Fibroblast of lung (primary cell): ENCODE measurements at regions not wholly inside any gene's neighbourhood (a gene's known extent, or its start where the extent isn't known, plus 50 kb on each side); places are given as distances from the start of the nearest gene placed in this dataset.

Experiments
- DNase-seq, 2 donors: peaks; one replicate each; pipeline versions ENCODE4 v3.0.0 to v3.0.0-alpha.2; 2010; ENCODE audit warnings: low read depth in 2 of 2
- H2AFZ ChIP-seq: 2 replicates; pipeline ENCODE4 v1.5.1; 2012; ENCODE audit warnings: low read length, control low read depth, inconsistent platforms
- H3K27ac ChIP-seq: 2 replicates; pipeline ENCODE4 v1.5.1; 2011; ENCODE audit warnings: low read length, control low read depth; ENCODE audit not compliant: insufficient read depth
- H3K27me3 ChIP-seq: 2 replicates; pipeline ENCODE4 v1.5.1; 2011; ENCODE audit warnings: mild to moderate bottlenecking, low read length; ENCODE audit not compliant: control insufficient read depth, insufficient read depth
- H3K36me3 ChIP-seq: 2 replicates; pipeline ENCODE4 v1.5.1; 2011; ENCODE audit warnings: low read length; ENCODE audit not compliant: control insufficient read depth, insufficient read depth
- H3K4me1 ChIP-seq: 2 replicates; pipeline ENCODE4 v1.5.1; 2011; ENCODE audit warnings: low read length; ENCODE audit not compliant: control insufficient read depth, insufficient read depth; ENCODE audit errors: extremely low read depth
- H3K4me2 ChIP-seq: 2 replicates; pipeline ENCODE4 v1.5.1; 2011; ENCODE audit warnings: low read length, control low read depth; ENCODE audit not compliant: insufficient read depth; ENCODE audit errors: extremely low read depth
- H3K4me3 ChIP-seq, 4 experiments: fragments of 200-600 bp in 1 of 4; sonication (generic) in 1 of 4; replicated peaks in 1 of 4; 2 replicates each; pipeline ENCODE4 v1.5.1; 2011 to 2016; ENCODE audit warnings: low read length in 4 of 4, low read depth in 3 of 4, mild to moderate bottlenecking in 3 of 4, control low read depth in 2 of 4, inconsistent platforms in 1 of 4, mixed read lengths in 1 of 4; ENCODE audit not compliant: insufficient read depth in 1 of 4; ENCODE audit errors: control extremely low read depth in 1 of 4
- H3K79me2 ChIP-seq: 2 replicates; pipeline ENCODE4 v1.5.1; 2012; ENCODE audit warnings: mild to moderate bottlenecking, low read length, inconsistent platforms; ENCODE audit not compliant: control insufficient read depth, insufficient read depth
- H3K9ac ChIP-seq: 2 replicates; pipeline ENCODE4 v1.5.1; 2011; ENCODE audit warnings: mild to moderate bottlenecking, low read length, control low read depth; ENCODE audit not compliant: insufficient read depth
- H3K9me3 ChIP-seq: 2 replicates; pipeline ENCODE4 v1.5.1; 2012; ENCODE audit warnings: low read depth, low read length; ENCODE audit not compliant: control insufficient read depth, insufficient read depth
- H4K20me1 ChIP-seq: 2 replicates; pipeline ENCODE4 v1.5.1; 2011; ENCODE audit warnings: low read length; ENCODE audit not compliant: control insufficient read depth, insufficient read depth; ENCODE audit errors: extremely low read depth
- EZH2 ChIP-seq: IDR thresholded peaks from 2 replicates; pipeline ENCODE4 v1.5.1; 2012; ENCODE audit warnings: low read length, control low read depth, mild to moderate bottlenecking; ENCODE audit errors: missing control alignments
- TF ChIP-seq, protein P1 (sequence below), 2 donors: IDR thresholded peaks in 1 of 2; conservative IDR thresholded peaks in 1 of 2; 1 replicate in 1 of 2; 2 replicates in 1 of 2; pipeline ENCODE4 v1.5.1; 2011 to 2012; ENCODE audit warnings: low read length in 2 of 2, control low read depth in 1 of 2, inconsistent platforms in 1 of 2, low read depth in 1 of 2, mild to moderate bottlenecking in 1 of 2

DNA sequence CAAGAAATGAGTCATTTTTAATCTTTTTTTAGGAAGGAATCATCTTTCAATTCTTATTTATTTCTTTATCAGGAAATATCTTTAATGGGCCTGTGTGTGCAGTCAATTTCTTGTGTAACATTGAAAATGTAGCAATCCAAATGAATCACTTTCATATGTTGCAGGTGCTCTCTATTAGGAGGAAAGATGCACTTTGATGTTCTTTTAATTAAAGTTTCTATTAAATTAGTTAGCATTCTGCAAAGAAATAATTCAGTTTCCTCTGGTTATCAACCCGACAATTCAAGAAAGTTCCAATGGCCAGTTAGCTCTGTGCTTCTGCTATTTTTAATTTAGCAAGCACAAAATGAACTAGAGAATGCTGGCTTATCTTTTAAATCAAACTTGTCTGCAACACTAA, 212.0 kb downstream of the PCDH17 start:
- no peak overlapping the region for H3K27ac ChIP-seq
- no peak overlapping the region for H3K4me2 ChIP-seq
- H3K79me2 ChIP-seq = no peaks in the 10 kb centered on the region
- H3K4me3 ChIP-seq = no peak overlapping the region
- H2AFZ ChIP-seq = no peak overlapping the region
- DNase-seq = no peak
- no peaks in the 10 kb centered on the region for H3K27me3 ChIP-seq
- no peaks in the 10 kb centered on the region for H3K9me3 ChIP-seq
- H3K4me1 ChIP-seq = no peaks in the 10 kb centered on the region
- no peak overlapping the region for H3K9ac ChIP-seq
- no peaks in the 10 kb centered on the region for H3K36me3 ChIP-seq
- TF ChIP-seq, protein P1, sequence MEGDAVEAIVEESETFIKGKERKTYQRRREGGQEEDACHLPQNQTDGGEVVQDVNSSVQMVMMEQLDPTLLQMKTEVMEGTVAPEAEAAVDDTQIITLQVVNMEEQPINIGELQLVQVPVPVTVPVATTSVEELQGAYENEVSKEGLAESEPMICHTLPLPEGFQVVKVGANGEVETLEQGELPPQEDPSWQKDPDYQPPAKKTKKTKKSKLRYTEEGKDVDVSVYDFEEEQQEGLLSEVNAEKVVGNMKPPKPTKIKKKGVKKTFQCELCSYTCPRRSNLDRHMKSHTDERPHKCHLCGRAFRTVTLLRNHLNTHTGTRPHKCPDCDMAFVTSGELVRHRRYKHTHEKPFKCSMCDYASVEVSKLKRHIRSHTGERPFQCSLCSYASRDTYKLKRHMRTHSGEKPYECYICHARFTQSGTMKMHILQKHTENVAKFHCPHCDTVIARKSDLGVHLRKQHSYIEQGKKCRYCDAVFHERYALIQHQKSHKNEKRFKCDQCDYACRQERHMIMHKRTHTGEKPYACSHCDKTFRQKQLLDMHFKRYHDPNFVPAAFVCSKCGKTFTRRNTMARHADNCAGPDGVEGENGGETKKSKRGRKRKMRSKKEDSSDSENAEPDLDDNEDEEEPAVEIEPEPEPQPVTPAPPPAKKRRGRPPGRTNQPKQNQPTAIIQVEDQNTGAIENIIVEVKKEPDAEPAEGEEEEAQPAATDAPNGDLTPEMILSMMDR (conservative IDR thresholded peaks at IDR 0.05 in 1 of 2, IDR thresholded peaks at IDR 0.05 in 1 of 2; ENCODE audit: low read depth in 1 of 2, low read length in 2 of 2) = no peak
- no peak for TF ChIP-seq EZH2
- H4K20me1 ChIP-seq = no peaks in the 10 kb centered on the region

DNA sequence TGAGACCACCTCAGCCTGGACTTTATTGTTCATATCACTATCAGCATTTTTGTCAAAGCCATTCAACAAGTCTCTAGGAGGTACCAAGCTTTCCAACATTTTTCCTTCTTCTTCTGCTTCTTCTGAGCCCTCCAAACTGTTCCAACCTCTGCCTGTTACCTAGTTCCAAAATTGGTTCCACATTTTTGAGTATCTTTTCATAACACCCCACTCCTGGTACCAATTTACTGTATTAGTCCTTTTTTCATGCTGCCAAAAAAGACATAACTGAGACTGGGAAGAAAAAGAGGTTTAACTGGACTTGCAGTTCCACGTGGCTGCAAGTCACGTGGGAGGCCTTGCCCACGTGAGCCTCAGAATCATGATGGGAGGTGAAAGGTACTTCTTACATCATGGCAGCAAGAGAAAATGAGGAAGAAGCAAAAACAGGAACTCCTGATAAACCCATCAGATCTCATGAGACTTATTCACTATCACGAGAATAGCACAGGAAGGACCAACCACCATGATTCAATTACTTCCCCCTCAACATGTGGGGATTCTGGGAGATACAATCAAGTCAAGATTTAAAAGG, 215.1 kb downstream of the PCDH17 start:
- TF ChIP-seq, protein P1 (conservative IDR thresholded peaks at IDR 0.05 in 1 of 2, IDR thresholded peaks at IDR 0.05 in 1 of 2; ENCODE audit: low read depth in 1 of 2, low read length in 2 of 2) = no peak
- TF ChIP-seq EZH2 = no peak
- H3K27me3 ChIP-seq = no peaks in the 10 kb centered on the region
- no peaks in the 10 kb centered on the region for H3K4me1 ChIP-seq
- no peak for DNase-seq
- no peaks in the 10 kb centered on the region for H4K20me1 ChIP-seq
- H3K36me3 ChIP-seq = no peaks in the 10 kb centered on the region
- H3K4me2 ChIP-seq = no peak overlapping the region
- no peak overlapping the region for H3K27ac ChIP-seq
- no peak overlapping the region for H2AFZ ChIP-seq
- H3K9me3 ChIP-seq = no peaks in the 10 kb centered on the region
- H3K4me3 ChIP-seq = no peak overlapping the region
- H3K9ac ChIP-seq = no peak overlapping the region
- no peaks in the 10 kb centered on the region for H3K79me2 ChIP-seq

DNA sequence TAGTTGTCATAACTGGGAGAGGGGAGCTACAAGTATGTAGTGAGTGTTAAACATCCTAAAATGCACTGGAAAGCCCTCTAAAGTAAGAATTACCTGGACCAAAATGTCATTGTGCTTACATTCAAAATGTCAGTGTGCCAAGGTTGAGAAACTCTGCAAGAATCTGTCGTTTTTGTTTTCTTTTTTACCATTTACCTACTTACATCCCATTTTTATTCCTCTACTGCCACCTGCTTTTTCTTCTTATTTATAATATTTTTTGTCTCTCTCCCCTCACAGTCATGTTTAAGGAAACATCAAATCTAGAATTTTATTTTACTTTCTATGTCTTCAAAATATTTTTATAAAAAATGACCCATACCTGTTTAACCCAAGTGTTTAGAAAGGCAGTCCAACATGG, 226.4 kb downstream of the PCDH17 start:
- no peaks in the 10 kb centered on the region for H3K9me3 ChIP-seq
- no peaks in the 10 kb centered on the region for H3K36me3 ChIP-seq
- H4K20me1 ChIP-seq = no peaks in the 10 kb centered on the region
- H3K4me3 ChIP-seq = no peak overlapping the region
- H3K79me2 ChIP-seq = no peaks in the 10 kb centered on the region
- no peak for TF ChIP-seq EZH2
- TF ChIP-seq, protein P1 (conservative IDR thresholded peaks at IDR 0.05 in 1 of 2, IDR thresholded peaks at IDR 0.05 in 1 of 2; ENCODE audit: low read depth in 1 of 2, low read length in 2 of 2) = no peak
- no peak overlapping the region for H3K4me2 ChIP-seq
- no peak overlapping the region for H2AFZ ChIP-seq
- no peak overlapping the region for H3K27ac ChIP-seq
- no peaks in the 10 kb centered on the region for H3K4me1 ChIP-seq
- no peak for DNase-seq
- H3K9ac ChIP-seq = no peak overlapping the region
- no peaks in the 10 kb centered on the region for H3K27me3 ChIP-seq
